ENCODE measurements at regions not wholly inside any gene's neighbourhood (a gene's known extent, or its start where the extent isn't known, plus 50 kb on each side); places are given as distances from the start of the nearest gene placed in this dataset.

DNA sequence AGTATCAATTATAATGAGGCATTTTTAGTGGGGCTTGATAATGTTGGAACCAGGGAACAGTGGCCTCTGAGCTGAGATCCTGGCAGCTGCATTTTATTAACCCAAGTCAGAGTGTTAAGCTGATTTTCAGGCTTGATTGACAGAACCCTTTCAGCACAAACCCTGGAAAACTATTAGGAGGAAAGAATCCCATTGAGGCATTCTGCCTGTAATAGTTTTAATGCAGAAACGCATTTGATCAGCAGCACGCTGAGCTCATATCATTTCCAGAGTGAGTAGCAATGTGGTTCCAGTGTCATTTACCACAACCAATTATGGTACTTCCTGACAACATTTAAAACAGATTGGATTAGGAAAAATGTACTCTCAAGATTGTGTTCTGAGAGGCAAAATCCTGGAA lies 78.3 kb upstream of the BARHL2 start:
- DNase-seq: no peak
- Histone ChIP-seq H3K27me3 (peaks cover 0 to 6% (median 0%) of the 10 kb centered on the region in 4 donors), H3K4me3 (no peak overlapping the region), H3K36me3 (no peaks in the 10 kb centered on the region), H3K4me1 (no peaks in the 10 kb centered on the region), H3K9me3 (no peaks in the 10 kb centered on the region), H3K27ac (no peak overlapping the region)
- 89 to 91% methylated on average over 2 of the region's 2 CpGs for WGBS, 2 donors
- TF ChIP-seq, protein P1, sequence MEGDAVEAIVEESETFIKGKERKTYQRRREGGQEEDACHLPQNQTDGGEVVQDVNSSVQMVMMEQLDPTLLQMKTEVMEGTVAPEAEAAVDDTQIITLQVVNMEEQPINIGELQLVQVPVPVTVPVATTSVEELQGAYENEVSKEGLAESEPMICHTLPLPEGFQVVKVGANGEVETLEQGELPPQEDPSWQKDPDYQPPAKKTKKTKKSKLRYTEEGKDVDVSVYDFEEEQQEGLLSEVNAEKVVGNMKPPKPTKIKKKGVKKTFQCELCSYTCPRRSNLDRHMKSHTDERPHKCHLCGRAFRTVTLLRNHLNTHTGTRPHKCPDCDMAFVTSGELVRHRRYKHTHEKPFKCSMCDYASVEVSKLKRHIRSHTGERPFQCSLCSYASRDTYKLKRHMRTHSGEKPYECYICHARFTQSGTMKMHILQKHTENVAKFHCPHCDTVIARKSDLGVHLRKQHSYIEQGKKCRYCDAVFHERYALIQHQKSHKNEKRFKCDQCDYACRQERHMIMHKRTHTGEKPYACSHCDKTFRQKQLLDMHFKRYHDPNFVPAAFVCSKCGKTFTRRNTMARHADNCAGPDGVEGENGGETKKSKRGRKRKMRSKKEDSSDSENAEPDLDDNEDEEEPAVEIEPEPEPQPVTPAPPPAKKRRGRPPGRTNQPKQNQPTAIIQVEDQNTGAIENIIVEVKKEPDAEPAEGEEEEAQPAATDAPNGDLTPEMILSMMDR (IDR thresholded peaks at IDR 0.05): no peak
- no peak for TF ChIP-seq POLR2A (IDR thresholded peaks at IDR 0.05)
- intact Hi-C loops (cut with DNase I): no loop called here

DNA sequence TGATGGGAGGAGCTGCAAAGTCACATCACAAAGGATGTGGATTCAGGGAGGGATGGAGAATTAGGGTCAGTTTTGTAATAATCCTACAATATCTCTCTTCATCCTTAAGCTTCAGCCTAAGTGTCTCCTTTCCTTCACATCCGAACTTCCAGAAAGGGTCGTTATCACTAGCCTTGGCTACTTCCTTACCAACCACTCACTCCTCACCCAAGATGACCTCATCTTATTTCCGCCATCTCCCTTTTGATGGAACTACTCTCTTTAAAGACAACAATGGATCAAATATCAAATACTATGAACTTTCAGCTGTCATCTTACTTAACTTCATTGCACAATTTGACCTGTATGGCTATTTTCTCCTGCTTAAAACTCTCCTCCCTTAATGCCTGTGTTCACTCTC lies 69.6 kb upstream of the BARHL2 start:
- intact Hi-C loops (cut with DNase I): no loop called here
- TF ChIP-seq, protein P1 (IDR thresholded peaks at IDR 0.05): no peak
- no peak for TF ChIP-seq POLR2A (IDR thresholded peaks at IDR 0.05)
- no peaks in the 10 kb centered on the region for H3K27me3 ChIP-seq
- no peaks in the 10 kb centered on the region for H3K9me3 ChIP-seq
- no peak overlapping the region for H3K27ac ChIP-seq
- no peaks in the 10 kb centered on the region for H3K4me1 ChIP-seq
- H3K4me3 ChIP-seq: no peak overlapping the region
- DNase-seq: no peak
- H3K36me3 ChIP-seq: no peaks in the 10 kb centered on the region
- WGBS, 2 donors: 74 to 78% methylated on average over 3 of the region's 3 CpGs

DNA sequence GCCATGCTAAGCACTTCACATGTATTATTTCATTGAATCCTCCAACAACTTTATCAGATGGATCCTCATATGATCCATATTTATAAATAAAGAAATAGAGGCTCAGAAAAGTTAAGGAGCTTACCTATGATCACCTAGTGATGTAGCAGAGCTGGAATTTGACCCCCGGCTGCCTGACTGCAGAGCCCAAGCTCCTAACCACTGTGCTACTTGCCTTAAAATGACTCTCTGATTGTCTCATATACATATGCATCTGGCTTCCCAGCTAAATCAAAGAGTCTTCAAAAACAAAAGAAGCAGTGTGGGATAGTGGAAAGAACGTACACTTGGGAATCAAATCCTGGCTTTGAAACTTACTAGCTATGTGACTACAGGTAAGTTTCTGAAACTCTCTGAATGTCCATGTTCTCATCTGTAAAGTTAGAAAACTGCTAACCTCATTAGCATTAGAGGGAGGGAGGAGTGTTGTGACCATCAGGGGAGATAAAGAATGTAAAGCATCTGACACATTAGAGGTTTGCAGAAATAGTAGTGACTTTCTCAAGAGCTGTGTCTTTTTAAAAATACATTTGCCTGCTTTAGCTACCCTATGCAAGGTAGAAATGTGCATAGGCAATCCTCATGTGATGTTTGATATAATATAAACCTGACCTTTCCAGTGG lies 67.2 kb upstream of the BARHL2 start:
- TF ChIP-seq, protein P1 (IDR thresholded peaks at IDR 0.05): no peak
- TF ChIP-seq POLR2A (IDR thresholded peaks at IDR 0.05): no peak
- H3K4me3 ChIP-seq: no peak overlapping the region
- H3K27ac ChIP-seq: no peak overlapping the region
- H3K27me3 ChIP-seq: no peaks in the 10 kb centered on the region
- intact Hi-C loops (cut with DNase I): no loop called here
- no peaks in the 10 kb centered on the region for H3K9me3 ChIP-seq
- H3K36me3 ChIP-seq: no peaks in the 10 kb centered on the region
- H3K4me1 ChIP-seq: no peaks in the 10 kb centered on the region
- DNase-seq: no peak
- 56 to 68% methylated on average over 2 of the region's 2 CpGs for WGBS, 2 donors

DNA sequence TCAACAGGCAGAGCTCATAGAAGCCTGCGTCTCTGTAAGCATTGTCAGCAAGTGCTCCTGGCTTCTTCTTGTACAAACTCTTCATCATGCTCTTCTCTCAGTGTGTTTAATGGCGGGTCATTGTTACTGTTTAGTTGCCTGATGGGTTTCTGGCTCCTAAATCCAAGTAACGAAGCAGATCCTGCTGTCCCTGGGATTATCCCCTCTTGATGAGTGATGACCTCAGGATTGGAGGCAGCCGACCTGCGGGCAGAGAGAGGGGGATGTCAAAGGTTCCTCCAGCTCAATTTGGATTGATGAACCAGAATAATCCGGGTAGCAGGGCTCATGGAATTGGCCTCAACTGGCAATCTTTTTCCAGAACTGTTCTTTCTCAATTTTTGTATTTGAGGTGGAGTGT lies 66.1 kb upstream of the BARHL2 start:
- no peak overlapping the region for H3K4me3 ChIP-seq
- H3K27ac ChIP-seq: no peak overlapping the region
- H3K36me3 ChIP-seq: no peaks in the 10 kb centered on the region
- no peaks in the 10 kb centered on the region for H3K27me3 ChIP-seq
- no peaks in the 10 kb centered on the region for H3K4me1 ChIP-seq
- TF ChIP-seq POLR2A (IDR thresholded peaks at IDR 0.05): no peak
- TF ChIP-seq, protein P1 (IDR thresholded peaks at IDR 0.05): no peak
- H3K9me3 ChIP-seq: no peaks in the 10 kb centered on the region
- DNase-seq: no peak
- 79 to 86% methylated on average over 4 to 6 of the region's 6 CpGs for WGBS, 2 donors
- intact Hi-C loops (cut with DNase I): no loop called here

DNA sequence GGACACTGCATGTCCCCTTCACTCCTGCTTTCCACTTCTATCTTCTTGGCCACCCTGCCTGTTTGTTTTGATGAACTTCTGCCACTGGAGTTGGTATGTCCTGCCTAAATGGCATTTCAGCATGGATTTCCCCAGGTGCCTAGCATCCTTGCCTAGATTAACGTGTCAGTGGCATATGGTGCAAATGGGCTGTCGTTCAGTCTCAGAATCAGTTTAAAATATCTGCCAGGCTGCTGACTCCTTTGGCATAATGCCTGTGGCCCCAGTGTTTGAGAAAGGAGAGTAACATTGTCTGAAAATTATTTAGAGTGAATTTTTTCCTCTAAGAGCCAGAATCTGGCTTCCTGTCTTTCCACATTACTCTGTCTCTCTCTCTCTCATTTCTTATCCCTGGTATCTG lies 64.9 kb upstream of the BARHL2 start:
- 81 to 83% methylated on average over 2 of the region's 2 CpGs for WGBS, 2 donors
- Histone ChIP-seq H3K36me3 (no peaks in the 10 kb centered on the region), H3K4me1 (no peaks in the 10 kb centered on the region), H3K9me3 (no peaks in the 10 kb centered on the region), H3K27ac (no peak overlapping the region), H3K4me3 (no peak overlapping the region), H3K27me3 (no peaks in the 10 kb centered on the region)
- DNase-seq: no peak
- intact Hi-C loops (cut with DNase I): no loop called here
- TF ChIP-seq POLR2A (IDR thresholded peaks at IDR 0.05): no peak

DNA sequence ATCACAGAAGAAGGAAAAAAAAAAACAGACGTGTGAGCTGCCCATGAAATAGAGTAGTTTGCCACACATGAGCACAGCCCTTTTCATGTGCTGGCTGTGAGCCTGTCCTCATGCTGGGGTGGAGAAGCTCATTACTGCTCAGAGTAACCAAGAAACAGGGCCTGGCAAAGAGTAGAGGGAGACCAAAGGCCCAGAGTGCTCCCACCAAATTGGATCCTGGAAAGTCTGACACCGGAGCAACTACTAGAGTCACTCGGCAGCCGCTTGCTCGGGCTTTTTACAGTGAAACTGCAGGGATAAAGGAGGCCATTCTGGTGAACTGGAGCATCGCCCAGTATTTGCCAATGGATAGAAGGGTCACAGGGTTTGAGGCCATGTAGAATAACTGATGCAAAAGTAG lies 64.4 kb upstream of the BARHL2 start:
- no peak for DNase-seq
- Histone ChIP-seq H3K9me3 (no peaks in the 10 kb centered on the region), H3K4me1 (no peaks in the 10 kb centered on the region), H3K36me3 (no peaks in the 10 kb centered on the region), H3K27ac (no peak overlapping the region), H3K4me3 (no peak overlapping the region), H3K27me3 (no peaks in the 10 kb centered on the region)
- TF ChIP-seq POLR2A (IDR thresholded peaks at IDR 0.05): no peak
- TF ChIP-seq, protein P1 (IDR thresholded peaks at IDR 0.05): no peak
- intact Hi-C loops (cut with DNase I): no loop called here
- 60 to 64% methylated on average over 6 of the region's 6 CpGs for WGBS, 2 donors
